ENCODE measurements at regions not wholly inside any gene's neighbourhood (a gene's known extent, or its start where the extent isn't known, plus 50 kb on each side); places are given as distances from the start of the nearest gene placed in this dataset.

DNA sequence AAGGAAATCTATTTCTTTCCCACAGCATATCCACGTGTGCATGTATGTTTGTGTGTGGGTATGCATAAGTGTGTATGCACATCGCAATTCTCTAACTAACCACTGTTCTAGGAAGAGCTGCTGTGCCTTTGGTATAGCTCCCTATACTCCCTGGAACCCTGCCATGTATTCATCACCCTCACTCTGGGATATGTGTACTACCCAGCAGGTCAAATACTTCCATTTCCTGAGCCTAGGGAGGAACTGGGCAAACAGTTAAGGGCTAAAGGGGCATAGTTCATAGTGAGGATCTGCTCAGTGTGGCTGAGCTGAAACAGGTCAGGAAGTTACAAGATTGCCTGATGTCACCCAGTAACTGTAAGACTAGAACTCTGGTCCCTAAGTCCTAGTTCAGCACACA, 260.4 kb downstream of the RPLP1 start:
- H3K4me3 ChIP-seq (ENCODE audit: low read depth, low read length), result no peak overlapping the region
- no peak for TF ChIP-seq CTCF (IDR thresholded peaks at IDR 0.05; ENCODE audit: insufficient read depth, low read length)
- DNase-seq (ENCODE audit: low read depth), result no peak

DNA sequence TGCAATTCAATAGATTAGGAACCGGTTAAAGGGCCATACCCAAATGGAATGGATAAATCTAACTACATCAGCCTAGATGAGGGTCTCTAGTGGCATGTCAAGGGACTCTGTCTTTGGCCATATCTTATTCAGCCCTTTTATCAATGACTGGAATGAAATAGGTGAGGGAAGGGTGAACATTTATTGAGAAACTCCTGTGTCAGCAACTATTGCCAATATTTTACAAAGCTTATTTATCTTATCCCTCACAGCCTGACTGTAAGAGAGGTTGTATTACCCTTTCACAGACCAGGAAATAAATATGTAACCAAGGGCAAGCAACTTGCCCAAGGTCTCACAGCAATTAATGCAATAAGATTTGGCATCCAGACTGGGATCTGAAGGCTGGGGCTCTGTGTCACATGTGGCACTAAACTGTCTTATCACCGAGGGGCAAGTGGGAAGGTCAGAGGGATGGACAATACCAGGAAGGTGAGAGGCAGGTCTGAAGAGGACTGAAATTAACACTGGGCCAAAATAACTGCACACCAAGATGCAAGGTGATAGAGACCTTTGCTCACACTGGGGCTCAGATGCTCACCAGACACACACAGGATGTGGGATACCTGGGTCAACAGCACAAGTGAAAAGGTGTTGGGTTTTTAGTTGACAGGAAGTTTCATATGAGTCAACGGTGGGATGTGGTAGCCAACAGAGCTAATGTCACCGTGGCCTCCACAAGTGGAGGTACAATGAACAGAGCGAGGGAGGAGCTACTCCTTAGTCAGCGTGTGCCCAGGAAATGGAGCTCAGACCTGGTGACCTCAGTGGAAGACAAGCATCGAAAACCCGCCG, 261.3 kb downstream of the RPLP1 start:
- H3K4me3 ChIP-seq (ENCODE audit: low read depth, low read length), result no peak overlapping the region
- TF ChIP-seq CTCF (IDR thresholded peaks at IDR 0.05; ENCODE audit: insufficient read depth, low read length), result no peak
- no peak for DNase-seq (ENCODE audit: low read depth)

DNA sequence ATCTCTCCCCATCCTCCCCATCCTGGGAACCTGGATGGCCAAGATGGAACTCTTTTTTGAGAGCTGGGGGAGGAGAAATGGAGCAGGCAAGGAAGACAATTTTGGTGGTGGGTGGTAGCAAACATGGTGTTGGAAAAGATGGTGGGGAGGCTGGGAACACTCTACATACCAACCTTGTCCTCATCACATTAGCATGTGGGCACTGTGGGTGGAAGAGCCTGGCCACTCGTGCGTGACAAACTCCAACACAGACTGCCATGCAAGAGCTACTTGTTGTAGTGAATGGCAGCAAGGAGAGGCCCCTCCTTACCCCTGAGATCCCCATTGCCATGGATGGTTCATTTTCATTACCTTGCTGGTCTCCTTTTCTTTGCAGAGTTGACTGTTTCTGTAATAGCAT, 262.6 kb downstream of the RPLP1 start:
- DNase-seq (ENCODE audit: low read depth), result no peak
- TF ChIP-seq CTCF (IDR thresholded peaks at IDR 0.05; ENCODE audit: insufficient read depth, low read length), result no peak
- no peak overlapping the region for H3K4me3 ChIP-seq (ENCODE audit: low read depth, low read length)

DNA sequence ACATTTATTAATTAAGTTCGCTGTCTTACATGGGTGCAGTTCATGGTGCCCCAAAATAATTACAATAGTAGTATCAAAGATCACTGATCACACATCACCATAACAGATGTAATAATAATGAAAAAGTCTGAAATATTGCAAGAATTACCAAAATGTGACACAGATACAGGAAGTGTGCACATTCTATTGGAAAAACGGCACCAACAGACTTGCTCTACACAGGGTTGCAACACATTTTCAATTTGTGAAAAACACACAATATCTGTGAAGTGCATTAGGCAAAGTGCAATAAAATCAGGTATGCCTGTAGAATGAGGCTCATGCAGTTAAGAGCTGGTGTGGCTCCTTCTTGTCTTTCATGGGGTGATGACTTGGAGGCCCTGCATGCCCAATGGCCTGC, 265.8 kb downstream of the RPLP1 start:
- DNase-seq (ENCODE audit: low read depth), result no peak
- H3K4me3 ChIP-seq (ENCODE audit: low read depth, low read length), result no peak overlapping the region
- no peak for TF ChIP-seq CTCF (IDR thresholded peaks at IDR 0.05; ENCODE audit: insufficient read depth, low read length)

- DNase-seq (ENCODE audit: low read depth), result no peak
- H3K4me3 ChIP-seq (ENCODE audit: low read depth, low read length), result no peak overlapping the region
- no peak for TF ChIP-seq CTCF (IDR thresholded peaks at IDR 0.05; ENCODE audit: insufficient read depth, low read length)
These were observed 266.3 kb downstream of the RPLP1 start for GRCh38 chr15:69718916-69719315.

- TF ChIP-seq CTCF (IDR thresholded peaks at IDR 0.05; ENCODE audit: insufficient read depth, low read length), result no peak
- no peak for DNase-seq (ENCODE audit: low read depth)
These were observed 267.1 kb downstream of the RPLP1 start for GRCh38 chr15:69719527-69720240.

More at GRCh38 chr15:69719527-69720240, 267.1 kb downstream of the RPLP1 start:
- H3K4me3 ChIP-seq (ENCODE audit: low read depth, low read length), result no peak overlapping the region
